K562 (cell line): ENCODE measurements at regions not wholly inside any gene's neighbourhood (a gene's known extent, or its start where the extent isn't known, plus 50 kb on each side); places are given as distances from the start of the nearest gene placed in this dataset.

Experiments used
- CTCF ChIP-seq, 3 experiments: IDR thresholded peaks in 2 of 3; conservative IDR thresholded peaks in 1 of 3; 2 replicates each; pipeline ENCODE4 v1.5.1; 2011 to 2012; ENCODE audit warnings: low read length in 3 of 3, mild to moderate bottlenecking in 3 of 3, control low read depth in 2 of 3, improper control_type of control experiment in 1 of 3, inconsistent platforms in 1 of 3, low read depth in 1 of 3, mixed read lengths in 1 of 3, moderate library complexity in 1 of 3; ENCODE audit not compliant: insufficient read depth in 2 of 3
- ELF1 ChIP-seq: fragments of 200-800 bp; sonication (Bioruptor generic); IDR thresholded peaks from 2 replicates; pipeline ENCODE4 v1.6.1; 2016; ENCODE audit warnings: missing genetic modification characterization, missing compliant biosample characterization
- EZH2 ChIP-seq: IDR thresholded peaks from 2 replicates; pipeline ENCODE4 v1.6.1; 2012; ENCODE audit warnings: low read depth, mild to moderate bottlenecking, inconsistent platforms, low read length, borderline replicate concordance
- L3MBTL2 ChIP-seq: fragments of 450-650 bp; IDR thresholded peaks from 2 replicates; pipeline ENCODE4 v1.6.1; 2016; ENCODE audit warnings: mild to moderate bottlenecking, moderate library complexity
- POLR2A ChIP-seq: fragments of 450-650 bp; conservative IDR thresholded peaks from 2 replicates; pipeline ENCODE4 v1.6.1; 2016
- SMAD1 ChIP-seq: fragments of 150-350 bp; IDR thresholded peaks from 2 replicates; pipeline ENCODE4 v1.6.1; 2014; ENCODE audit warnings: low read length, low read depth; ENCODE audit not compliant: partially characterized antibody
- TARDBP ChIP-seq: fragments of 450-650 bp; IDR thresholded peaks from 2 replicates; pipeline ENCODE4 v1.6.1; 2016
- YY1 ChIP-seq, 3 experiments: IDR thresholded peaks; 2 replicates each; pipeline ENCODE4 v1.6.1; 2011; ENCODE audit warnings: low read length in 2 of 3, mild to moderate bottlenecking in 2 of 3, moderate library complexity in 2 of 3, borderline replicate concordance in 1 of 3, control low read depth in 1 of 3, low read depth in 1 of 3; ENCODE audit not compliant: insufficient read depth in 3 of 3, insufficient replicate concordance in 2 of 3, control insufficient read depth in 1 of 3, insufficient read length in 1 of 3; ENCODE audit errors: extremely low read depth in 1 of 3
- ZNF699 ChIP-seq: fragments of 250-450 bp; sonication (Bioruptor Pico); IDR thresholded peaks from 2 replicates; pipeline ENCODE4 v1.8.0; 2021; ENCODE audit warnings: mild to moderate bottlenecking, moderate library complexity; ENCODE audit not compliant: insufficient replicate concordance

GRCh38 chr4:152050106-152050505 lies 289.3 kb upstream of the GATB start:
- TF ChIP-seq ZNF699 (CRISPR knock-in tag) (no peak), EZH2 (no peak), L3MBTL2 (no peak), TARDBP (no peak), YY1 (IDR thresholded peaks at IDR 0.05; ENCODE audit: borderline replicate concordance in 1 of 3, control insufficient read depth in 1 of 3, extremely low read depth in 1 of 3, insufficient read depth in 3 of 3, insufficient read length in 1 of 3, insufficient replicate concordance in 2 of 3, low read depth in 1 of 3, low read length in 2 of 3) (no peak), SMAD1 (no peak), POLR2A (no peak), CTCF (IDR thresholded peaks at IDR 0.05 in 2 of 3, conservative IDR thresholded peaks at IDR 0.05 in 1 of 3; ENCODE audit: insufficient read depth in 2 of 3, low read depth in 1 of 3, low read length in 3 of 3) (no peak), ELF1 (tag) (no peak)
